Activated CD4-positive, alpha-beta memory T cell treated with anti-CD3 and anti-CD28 coated beads for 36 hours (primary cell): ENCODE measurements at regions not wholly inside any gene's neighbourhood (a gene's known extent, or its start where the extent isn't known, plus 50 kb on each side); places are given as distances from the start of the nearest gene placed in this dataset.
"Not testable (repeated sequence)": the region's sequence is repeated elsewhere in the genome, so short reads cannot be mapped to it uniquely, and the experiment has no call there.

Experiments used
- CTCF ChIA-PET: fragments of 350-600 bp; sonication (Branson Sonifier 250); formaldehyde crosslinking; loops from one replicate; lab custom pipeline; 2021; ENCODE audit warnings: antibody characterized with exemption, inconsistent platforms; lab: Charles Lee
- POLR2A ChIA-PET: fragments of 350-600 bp; sonication (Branson Sonifier 250); formaldehyde crosslinking; loops from one replicate; lab custom pipeline; 2021; ENCODE audit warnings: antibody characterized with exemption; lab: Charles Lee
- DNase-seq: peaks from one replicate; pipeline ENCODE4 v3.0.0-alpha.2; 2020
- H3K27ac Mint-ChIP-seq: one replicate; pipeline ENCODE4 v1.8.0; 2021; ENCODE audit warnings: mixed read lengths
- H3K27me3 Mint-ChIP-seq: one replicate; pipeline ENCODE4 v1.8.0; 2021; ENCODE audit warnings: mixed read lengths
- H3K36me3 Mint-ChIP-seq: one replicate; pipeline ENCODE4 v1.8.0; 2021; ENCODE audit warnings: mixed read lengths
- H3K4me1 Mint-ChIP-seq: one replicate; pipeline ENCODE4 v1.8.0; 2021; ENCODE audit warnings: low read depth, mixed read lengths
- H3K4me3 Mint-ChIP-seq: one replicate; pipeline ENCODE4 v1.8.0; 2021; ENCODE audit warnings: mild to moderate bottlenecking, mixed read lengths
- H3K9me3 Mint-ChIP-seq: one replicate; pipeline ENCODE4 v1.8.0; 2021; ENCODE audit warnings: mixed read lengths
- intact Hi-C: fragments of 100-400 bp; cut with micrococcal nuclease; formaldehyde crosslinking; loops from one replicate; pipeline ENCODE4 v1.15.1; 2023

DNA sequence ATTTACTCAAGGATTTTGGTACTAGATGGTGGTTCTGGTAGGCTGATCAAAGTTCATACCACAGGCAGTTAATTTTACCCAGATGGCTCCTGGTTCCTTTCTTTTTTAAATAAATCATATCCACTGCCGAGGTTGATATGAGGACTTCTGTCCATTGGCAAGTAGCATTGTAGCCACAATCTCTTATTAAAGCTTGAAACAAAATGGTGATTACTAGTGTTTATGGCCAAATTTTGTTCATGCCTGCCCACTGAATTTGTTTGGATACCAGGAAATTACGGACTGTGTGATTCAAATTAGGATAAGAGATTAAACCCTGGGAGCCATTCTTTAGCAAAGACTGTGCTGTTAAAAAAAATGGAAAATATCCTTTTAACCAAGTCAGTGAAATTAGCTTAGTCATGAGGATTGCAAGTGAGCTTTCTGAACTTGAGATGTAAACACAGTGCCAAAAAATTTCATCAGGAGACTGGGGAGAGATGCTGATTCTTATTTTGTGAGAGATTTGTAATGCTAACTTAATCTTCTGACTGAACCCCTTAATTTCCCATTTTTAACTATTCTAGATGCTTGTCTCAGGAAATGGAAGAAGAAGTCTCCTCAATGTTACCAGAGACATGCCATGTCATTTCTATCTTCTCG lies 893.5 kb upstream of the ADAMTS5 start:
- intact Hi-C loops, POLR2A ChIA-PET, CTCF ChIA-PET, H3K4me1 Mint-ChIP-seq, H3K27me3 Mint-ChIP-seq, H3K27ac Mint-ChIP-seq, H3K36me3 Mint-ChIP-seq, H3K9me3 Mint-ChIP-seq, H3K4me3 Mint-ChIP-seq, DNase-seq: not testable (repeated sequence)

DNA sequence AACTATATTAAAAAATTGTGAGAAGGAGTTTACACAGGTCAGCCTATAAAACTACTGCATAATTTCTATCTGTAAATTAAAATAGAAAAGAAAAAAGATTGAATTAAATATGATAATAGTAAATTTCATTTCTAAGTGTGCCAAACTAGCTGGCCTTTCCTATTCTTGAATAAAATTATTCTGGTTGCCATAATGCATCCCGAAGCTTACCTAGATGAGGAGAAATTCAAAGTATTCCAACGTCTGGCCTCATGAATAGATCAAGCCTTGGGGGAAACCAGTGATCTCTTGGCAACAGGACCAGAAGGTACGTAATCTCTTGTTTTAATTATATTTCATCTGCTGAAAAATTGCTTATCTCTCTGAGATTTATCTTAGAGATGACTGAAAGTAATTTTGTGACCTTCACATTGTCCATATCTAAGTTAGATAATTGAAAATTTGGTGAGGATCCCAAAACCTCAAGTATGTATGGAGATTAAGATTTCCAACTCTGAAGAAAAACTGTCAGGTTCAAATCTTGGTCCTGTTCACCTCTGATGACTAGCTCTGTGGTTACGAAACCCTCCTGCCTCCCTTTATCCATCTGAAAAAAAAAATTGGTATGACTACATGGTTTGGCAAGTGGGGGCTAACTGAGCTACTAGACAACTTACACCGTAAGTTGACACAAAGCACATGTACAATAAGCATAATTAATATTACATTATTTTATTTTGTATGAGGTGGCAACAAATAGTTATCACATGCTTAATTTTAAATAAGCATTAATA lies 891.4 kb upstream of the ADAMTS5 start:
- H3K4me3 Mint-ChIP-seq, H3K36me3 Mint-ChIP-seq, CTCF ChIA-PET, H3K9me3 Mint-ChIP-seq, H3K27ac Mint-ChIP-seq, H3K4me1 Mint-ChIP-seq, intact Hi-C loops, POLR2A ChIA-PET, H3K27me3 Mint-ChIP-seq, DNase-seq: not testable (repeated sequence)

DNA sequence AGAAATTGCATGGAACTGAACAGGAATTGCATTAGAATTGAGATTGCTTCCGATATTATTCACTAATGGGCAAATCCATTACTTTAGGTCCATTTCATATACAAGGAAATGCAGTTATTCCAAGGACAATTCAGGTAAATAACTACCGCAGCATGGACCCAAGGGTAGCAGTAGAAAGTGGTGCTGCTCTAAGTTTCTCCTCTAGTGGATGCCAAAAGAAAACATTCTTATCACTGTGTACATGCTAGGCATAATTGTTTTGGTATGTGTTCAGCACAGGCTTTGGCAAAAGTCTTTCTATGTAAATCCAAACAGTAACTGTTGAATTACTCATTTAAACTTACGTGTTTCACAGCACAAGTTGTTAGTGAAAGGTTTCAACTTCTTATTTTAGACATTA lies 890.1 kb upstream of the ADAMTS5 start:
- intact Hi-C loops, H3K4me1 Mint-ChIP-seq, H3K27ac Mint-ChIP-seq, H3K9me3 Mint-ChIP-seq, H3K36me3 Mint-ChIP-seq, H3K4me3 Mint-ChIP-seq, POLR2A ChIA-PET, CTCF ChIA-PET, H3K27me3 Mint-ChIP-seq, DNase-seq: not testable (repeated sequence)

DNA sequence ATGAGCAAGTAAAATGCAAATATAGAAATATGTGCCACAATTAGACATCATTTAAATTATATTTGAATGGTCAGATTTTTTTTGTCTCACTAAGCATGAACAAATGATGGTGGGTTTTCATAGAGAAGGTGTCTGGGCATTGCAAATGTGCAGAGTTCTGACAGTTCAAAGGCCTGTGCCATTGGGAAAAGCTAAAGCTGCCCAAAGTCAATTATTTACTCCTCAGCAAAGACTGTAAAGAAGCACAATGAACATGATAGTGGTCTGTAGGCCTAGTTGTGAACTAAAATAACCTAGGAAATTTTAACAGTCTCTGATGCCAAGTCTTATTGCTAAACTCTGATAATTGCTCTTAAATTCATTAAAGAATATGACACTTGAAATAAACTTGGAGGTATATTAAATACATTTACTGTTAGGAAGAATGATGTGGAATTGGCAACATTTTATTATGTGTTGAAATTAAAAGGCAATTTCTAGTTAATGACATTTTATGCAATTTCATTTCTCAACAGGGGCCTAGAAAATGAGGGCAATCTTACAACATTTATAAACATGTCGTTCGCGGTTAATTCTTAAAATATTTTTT lies 874.3 kb upstream of the ADAMTS5 start:
- intact Hi-C loops = no loop called here
- peaks cover 5% of the 10 kb centered on the region for H3K9me3 Mint-ChIP-seq
- H3K27me3 Mint-ChIP-seq = no peaks in the 10 kb centered on the region
- POLR2A ChIA-PET = no interaction called here
- no peak for DNase-seq
- CTCF ChIA-PET = no interaction called here
- no peak overlapping the region for H3K4me3 Mint-ChIP-seq
- H3K27ac Mint-ChIP-seq = no peak overlapping the region
- H3K36me3 Mint-ChIP-seq = no peaks in the 10 kb centered on the region
- H3K4me1 Mint-ChIP-seq = no peaks in the 10 kb centered on the region

DNA sequence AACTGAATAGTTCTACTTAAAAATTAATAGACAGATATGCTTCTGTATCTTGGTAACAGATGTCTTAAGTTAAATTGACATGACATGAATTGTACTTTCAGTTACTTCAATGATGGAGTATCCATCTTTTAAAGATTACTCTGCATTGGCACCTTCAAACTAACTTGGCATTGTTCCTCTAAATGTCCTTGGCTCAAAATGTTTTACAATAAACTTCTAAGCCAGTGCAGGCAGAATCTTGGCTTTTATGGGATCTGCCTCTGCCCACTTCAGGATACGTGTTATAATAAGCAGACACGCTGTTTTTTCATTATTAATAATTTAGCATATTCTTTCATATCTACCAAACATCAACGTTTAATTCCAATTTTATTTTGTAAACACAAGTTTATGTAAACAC lies 873.4 kb upstream of the ADAMTS5 start:
- CTCF ChIA-PET = no interaction called here
- H3K4me1 Mint-ChIP-seq = no peaks in the 10 kb centered on the region
- POLR2A ChIA-PET = no interaction called here
- no peaks in the 10 kb centered on the region for H3K27me3 Mint-ChIP-seq
- H3K9me3 Mint-ChIP-seq = peaks cover 5% of the 10 kb centered on the region
- no peak for DNase-seq
- no peak overlapping the region for H3K4me3 Mint-ChIP-seq
- H3K27ac Mint-ChIP-seq = no peak overlapping the region
- no peaks in the 10 kb centered on the region for H3K36me3 Mint-ChIP-seq
- intact Hi-C loops = no loop called here

DNA sequence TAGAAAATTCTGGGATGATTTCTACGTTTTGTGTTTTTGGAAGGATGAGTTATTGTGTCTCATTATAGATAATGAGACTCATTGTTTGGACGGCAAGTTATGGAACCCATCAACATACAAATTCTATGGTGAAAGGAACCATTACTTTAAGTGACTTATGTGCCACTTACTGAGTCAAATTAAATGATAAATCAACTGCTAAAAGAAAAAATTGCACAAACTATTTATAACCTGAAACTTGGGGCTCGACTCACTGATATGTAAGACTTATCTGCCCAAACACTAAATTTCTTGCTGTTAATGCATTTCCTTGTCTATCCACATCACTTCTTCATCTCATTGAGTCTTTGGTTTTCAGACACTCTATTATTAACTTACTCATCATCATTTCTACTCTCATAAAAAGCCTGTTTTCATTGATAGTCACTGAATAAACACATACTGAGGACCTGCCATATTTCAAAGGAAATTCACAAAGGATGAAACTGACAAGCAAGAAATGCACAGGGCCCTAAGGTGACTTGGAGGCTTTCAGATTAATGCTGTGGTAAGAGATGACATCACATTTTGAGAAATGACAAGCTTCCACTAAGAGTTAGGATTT lies 872.7 kb upstream of the ADAMTS5 start:
- H3K4me1 Mint-ChIP-seq = no peaks in the 10 kb centered on the region
- H3K9me3 Mint-ChIP-seq = peaks cover 5% of the 10 kb centered on the region
- no peak for DNase-seq
- ChIA-PET POLR2A (no interaction called here), CTCF (no interaction called here)
- no peak overlapping the region for H3K4me3 Mint-ChIP-seq
- H3K27me3 Mint-ChIP-seq = no peaks in the 10 kb centered on the region
- no peak overlapping the region for H3K27ac Mint-ChIP-seq
- H3K36me3 Mint-ChIP-seq = no peaks in the 10 kb centered on the region
- intact Hi-C loops = no loop called here

DNA sequence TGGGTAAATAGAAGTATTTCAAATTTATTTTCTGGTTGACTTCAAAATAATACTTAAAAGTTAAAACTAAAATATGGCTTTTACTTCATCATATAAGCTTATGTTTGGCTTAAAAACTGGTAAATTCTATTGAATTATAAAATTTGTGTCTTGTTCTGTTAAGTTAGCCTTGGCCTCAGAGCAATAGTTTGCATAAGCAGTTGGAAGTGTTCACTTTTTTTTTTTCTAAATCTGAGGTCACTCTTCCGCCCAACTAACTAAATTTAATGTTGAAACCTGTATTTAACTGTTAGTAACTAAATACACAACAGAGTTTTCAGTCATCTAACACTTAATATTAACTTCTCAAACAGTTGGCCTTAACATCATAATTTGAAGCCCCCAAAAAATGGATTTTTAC lies 871.7 kb upstream of the ADAMTS5 start:
- H3K9me3 Mint-ChIP-seq = peaks cover 5% of the 10 kb centered on the region
- no peak overlapping the region for H3K27ac Mint-ChIP-seq
- no peak overlapping the region for H3K4me3 Mint-ChIP-seq
- H3K36me3 Mint-ChIP-seq = no peaks in the 10 kb centered on the region
- intact Hi-C loops = no loop called here
- no peaks in the 10 kb centered on the region for H3K27me3 Mint-ChIP-seq
- CTCF ChIA-PET = no interaction called here
- H3K4me1 Mint-ChIP-seq = no peaks in the 10 kb centered on the region
- POLR2A ChIA-PET = no interaction called here
- no peak for DNase-seq

DNA sequence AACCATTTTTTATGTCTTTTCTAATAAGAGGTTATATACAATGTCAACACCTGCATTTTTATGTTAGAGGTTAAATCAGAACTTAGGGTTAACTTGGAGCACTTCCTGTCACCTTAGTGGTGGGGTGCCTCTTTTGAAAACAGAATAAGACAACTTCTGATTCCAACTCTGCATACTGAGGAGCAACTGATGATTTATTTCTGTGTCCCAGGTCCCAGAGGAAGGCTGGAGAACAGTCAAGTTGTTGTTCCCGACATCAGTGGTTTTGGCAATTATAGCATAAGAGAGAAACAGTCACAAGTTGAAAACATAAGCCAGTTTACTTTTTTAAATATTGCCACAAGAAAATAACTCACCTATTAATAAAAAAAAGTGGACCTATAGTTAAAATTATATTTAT lies 871.0 kb upstream of the ADAMTS5 start:
- ChIA-PET CTCF (no interaction called here), POLR2A (no interaction called here)
- no peak for DNase-seq
- Mint-ChIP-seq H3K9me3 (peaks cover 2% of the 10 kb centered on the region), H3K36me3 (no peaks in the 10 kb centered on the region), H3K4me1 (no peaks in the 10 kb centered on the region), H3K27me3 (no peaks in the 10 kb centered on the region), H3K27ac (no peak overlapping the region), H3K4me3 (no peak overlapping the region)
- intact Hi-C loops = no loop called here

DNA sequence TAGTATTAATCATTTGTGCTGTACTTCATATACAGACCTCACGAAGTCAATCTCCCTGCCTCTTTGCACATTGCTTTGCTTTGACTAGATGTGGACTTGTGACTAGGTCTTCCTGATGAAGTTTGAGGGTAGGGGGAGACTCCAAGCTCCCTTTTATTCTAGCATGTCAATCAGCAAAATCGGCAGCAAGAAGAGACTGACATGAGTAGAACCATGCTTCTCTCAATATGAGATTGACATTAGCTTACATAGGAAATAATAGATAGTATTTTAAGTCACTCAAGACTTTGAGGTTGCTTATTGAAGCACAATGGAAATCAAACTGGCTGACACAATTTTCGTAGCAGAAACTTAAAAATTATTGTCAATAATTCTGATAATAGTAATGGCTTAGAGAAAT lies 866.4 kb upstream of the ADAMTS5 start:
- H3K4me1 Mint-ChIP-seq = no peaks in the 10 kb centered on the region
- CTCF ChIA-PET = no interaction called here
- intact Hi-C loops = no loop called here
- POLR2A ChIA-PET = no interaction called here
- H3K27me3 Mint-ChIP-seq = no peaks in the 10 kb centered on the region
- no peak for DNase-seq
- no peaks in the 10 kb centered on the region for H3K9me3 Mint-ChIP-seq
- H3K36me3 Mint-ChIP-seq = no peaks in the 10 kb centered on the region
- H3K4me3 Mint-ChIP-seq = no peak overlapping the region
- no peak overlapping the region for H3K27ac Mint-ChIP-seq

DNA sequence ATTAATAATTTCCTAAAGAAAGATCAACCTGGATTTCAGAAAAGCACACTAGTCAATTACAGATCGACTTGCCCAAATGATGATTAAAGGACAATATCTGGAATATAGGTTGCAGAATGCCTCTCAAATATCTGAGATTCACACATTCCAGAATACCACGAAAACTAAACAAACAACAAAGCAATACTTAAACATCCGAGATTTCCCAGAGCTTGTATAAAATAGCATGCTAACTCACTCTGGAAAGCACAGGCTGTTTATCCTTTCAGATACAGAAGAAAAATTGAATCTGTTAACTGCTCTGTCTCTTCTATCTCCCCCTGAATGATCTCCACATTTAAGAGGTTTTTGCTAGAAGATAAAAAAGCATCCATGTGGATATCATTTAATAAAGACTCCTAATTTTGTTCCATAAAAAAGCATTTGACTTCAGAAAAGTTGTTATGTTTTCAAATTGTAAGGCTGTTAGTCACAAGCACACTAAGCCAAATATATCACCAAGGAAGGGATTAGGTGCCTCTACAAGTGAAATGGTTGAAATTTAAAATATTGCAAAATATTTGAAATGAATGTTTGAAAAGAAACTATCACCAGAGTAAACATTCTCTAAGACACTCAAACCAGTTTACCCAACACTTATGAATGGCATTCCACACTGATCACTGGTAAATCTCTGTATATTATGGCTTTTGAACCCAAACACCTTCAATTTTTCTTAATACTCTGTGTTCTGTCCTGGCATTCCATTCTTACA lies 865.1 kb upstream of the ADAMTS5 start:
- ChIA-PET POLR2A (no interaction called here), CTCF (no interaction called here)
- no peak for DNase-seq
- no peaks in the 10 kb centered on the region for H3K27me3 Mint-ChIP-seq
- H3K36me3 Mint-ChIP-seq = no peaks in the 10 kb centered on the region
- no peaks in the 10 kb centered on the region for H3K4me1 Mint-ChIP-seq
- intact Hi-C loops = no loop called here
- no peak overlapping the region for H3K27ac Mint-ChIP-seq
- H3K4me3 Mint-ChIP-seq = no peak overlapping the region
- H3K9me3 Mint-ChIP-seq = peaks cover 2% of the 10 kb centered on the region

DNA sequence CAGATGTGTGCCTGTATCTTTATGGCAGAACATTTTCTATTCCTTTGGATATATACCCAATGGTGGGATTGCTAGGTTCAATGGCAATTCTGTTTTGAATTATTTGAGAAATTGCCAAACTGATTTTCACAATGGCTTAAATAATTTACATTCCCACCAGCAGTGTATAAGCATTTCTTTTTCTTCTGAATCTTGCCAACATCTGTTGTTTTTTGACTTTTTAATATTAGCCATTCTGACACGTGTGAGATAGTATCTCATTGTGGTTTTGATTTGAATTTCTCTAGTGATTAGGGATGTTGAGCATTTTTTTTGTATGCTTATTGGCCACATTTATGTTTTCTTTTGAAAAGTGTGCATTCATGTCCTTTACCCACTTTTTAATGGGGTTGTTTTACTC lies 864.3 kb upstream of the ADAMTS5 start:
- CTCF ChIA-PET = no interaction called here
- H3K36me3 Mint-ChIP-seq = no peaks in the 10 kb centered on the region
- POLR2A ChIA-PET = no interaction called here

DNA sequence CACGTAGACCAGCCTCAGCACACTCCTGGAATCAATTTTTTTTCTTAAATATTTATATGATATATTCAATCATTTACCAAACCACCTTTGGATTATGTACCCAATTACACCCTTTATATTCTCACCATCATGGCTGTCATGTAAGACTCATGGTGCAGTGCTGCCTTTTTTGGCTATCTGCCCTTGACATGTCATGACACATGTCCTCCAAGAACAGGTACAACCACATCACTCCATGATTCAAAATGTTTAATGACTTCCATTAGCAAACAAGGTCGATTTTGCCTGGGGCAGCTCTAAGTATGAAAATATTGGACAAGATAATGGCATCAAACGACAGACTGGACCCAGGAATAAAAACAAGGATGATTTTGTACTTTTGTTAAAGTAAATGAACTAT lies 861.1 kb upstream of the ADAMTS5 start:
- Mint-ChIP-seq H3K9me3 (peaks cover 9% of the 10 kb centered on the region), H3K4me1 (no peaks in the 10 kb centered on the region), H3K4me3 (no peak overlapping the region), H3K27me3 (no peaks in the 10 kb centered on the region), H3K27ac (no peak overlapping the region), H3K36me3 (no peaks in the 10 kb centered on the region)
- POLR2A ChIA-PET = no interaction called here
- DNase-seq = no peak
- CTCF ChIA-PET = no interaction called here
- intact Hi-C loops = no loop called here

More for the DNA sequence above, 864.3 kb upstream of the ADAMTS5 start:
- H3K9me3 Mint-ChIP-seq = peaks cover 2% of the 10 kb centered on the region
- no peaks in the 10 kb centered on the region for H3K27me3 Mint-ChIP-seq
- intact Hi-C loops = no loop called here
- no peak overlapping the region for H3K4me3 Mint-ChIP-seq
- DNase-seq = no peak
- no peak overlapping the region for H3K27ac Mint-ChIP-seq
- no peaks in the 10 kb centered on the region for H3K4me1 Mint-ChIP-seq
